ELF-1 (cell line): ENCODE measurements at regions not wholly inside any gene's neighbourhood (a gene's known extent, or its start where the extent isn't known, plus 50 kb on each side); places are given as distances from the start of the nearest gene placed in this dataset.
"Not testable (repeated sequence)": the region's sequence is repeated elsewhere in the genome, so short reads cannot be mapped to it uniquely, and the experiment has no call there.

Source experiments
- DNase-seq: peaks from one replicate; pipeline ENCODE4 v3.0.0-alpha.2; 2016; ENCODE audit warnings: low read depth, low spot score

DNA sequence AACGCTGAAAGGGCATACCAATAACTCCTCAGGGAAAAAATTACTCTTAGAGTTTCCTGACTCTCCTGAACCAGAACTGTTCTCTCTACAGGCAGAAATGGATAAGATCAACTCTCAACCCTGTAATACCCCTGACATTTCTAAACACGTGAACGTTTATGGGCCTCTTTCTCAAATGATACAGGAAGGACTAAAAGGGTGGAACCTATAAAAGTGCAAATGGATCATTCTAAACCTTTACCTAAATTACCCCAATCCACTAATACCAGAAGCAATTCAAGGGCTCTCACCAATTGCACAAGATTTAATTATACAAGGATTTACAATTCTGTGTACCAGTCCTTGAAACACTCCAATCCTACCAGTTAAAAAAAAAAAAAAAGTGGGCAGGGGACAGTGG is 98.0 kb upstream of the FAM174B start:
- DNase-seq: no peak

DNA sequence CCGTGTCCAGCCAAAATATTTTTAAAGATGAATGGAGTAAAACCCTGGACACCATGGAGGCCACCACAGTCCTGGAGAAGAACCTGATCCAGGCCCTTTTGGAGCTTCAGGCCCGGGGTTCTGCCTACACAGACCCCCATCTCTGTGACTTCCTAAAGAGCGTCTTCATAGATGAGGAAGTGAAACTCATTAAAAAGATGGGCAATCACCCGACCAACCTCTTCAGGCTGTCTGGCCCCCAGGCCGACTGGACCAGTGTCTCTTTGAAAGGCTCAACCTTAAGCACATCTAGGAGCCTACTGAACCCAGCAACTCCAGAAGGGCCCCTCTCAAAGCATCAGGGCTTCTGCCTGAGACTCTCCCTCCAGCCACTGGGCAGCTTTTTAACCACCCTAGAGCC is 107.9 kb upstream of the FAM174B start:
- no peak for DNase-seq

DNA sequence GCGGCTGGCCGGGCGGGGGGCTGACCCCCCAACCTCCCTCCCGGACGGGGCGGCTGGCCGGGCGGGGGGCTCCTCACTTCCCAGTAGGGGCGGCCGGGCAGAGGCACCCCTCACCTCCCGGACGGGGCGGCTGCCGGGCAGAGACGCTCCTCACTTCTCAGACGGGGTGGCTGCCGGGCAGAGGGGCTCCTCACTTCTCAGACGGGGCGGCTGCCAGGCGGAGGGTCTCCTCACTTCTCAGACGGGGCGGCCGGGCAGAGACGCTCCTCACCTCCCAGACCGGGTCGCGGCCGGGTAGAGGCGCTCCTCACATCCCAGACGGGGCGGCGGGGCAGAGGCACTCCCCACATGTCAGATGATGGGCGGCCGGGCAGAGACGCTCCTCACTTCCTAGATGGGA is 112.6 kb upstream of the FAM174B start:
- not testable (repeated sequence) for DNase-seq

DNA sequence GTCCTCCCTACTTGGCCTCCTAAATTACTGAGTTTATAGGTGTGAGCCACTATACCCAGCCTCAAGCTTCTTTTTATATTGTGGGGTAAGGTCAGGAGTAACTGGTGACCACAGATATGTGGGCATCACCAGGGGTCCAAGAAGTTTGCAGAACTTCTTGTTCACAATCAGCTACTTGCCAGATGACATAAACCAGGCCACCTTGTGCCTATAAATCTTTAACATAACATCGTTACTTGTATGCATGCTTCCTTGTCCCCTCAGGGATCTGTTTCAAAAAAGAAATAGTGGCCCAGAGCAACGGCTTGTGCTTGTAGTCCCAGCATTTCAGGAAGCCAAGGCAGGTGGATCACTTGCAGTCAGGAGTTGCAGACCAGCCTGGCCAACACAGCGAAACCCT is 115.1 kb upstream of the FAM174B start:
- DNase-seq: peak; percentile 31

DNA sequence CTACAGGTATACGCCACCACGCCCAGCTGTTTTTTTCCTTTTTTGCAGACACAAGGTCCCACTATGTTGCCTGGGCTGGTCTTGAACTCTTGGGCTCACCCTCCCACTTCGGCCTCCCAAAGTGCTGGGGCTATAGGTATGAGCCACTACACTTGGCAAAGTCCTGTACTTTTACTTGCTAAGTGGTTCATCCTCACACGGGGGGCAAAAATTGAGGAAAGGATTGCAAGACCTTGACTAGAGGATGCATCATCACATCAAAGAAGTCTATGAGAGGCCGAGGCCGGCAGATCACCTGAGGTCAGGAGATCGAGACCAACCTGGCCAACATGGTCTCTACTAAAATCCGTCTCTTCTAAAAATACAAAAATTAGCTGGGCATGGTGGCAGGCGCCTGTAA is 116.5 kb upstream of the FAM174B start:
- DNase-seq: no peak

DNA sequence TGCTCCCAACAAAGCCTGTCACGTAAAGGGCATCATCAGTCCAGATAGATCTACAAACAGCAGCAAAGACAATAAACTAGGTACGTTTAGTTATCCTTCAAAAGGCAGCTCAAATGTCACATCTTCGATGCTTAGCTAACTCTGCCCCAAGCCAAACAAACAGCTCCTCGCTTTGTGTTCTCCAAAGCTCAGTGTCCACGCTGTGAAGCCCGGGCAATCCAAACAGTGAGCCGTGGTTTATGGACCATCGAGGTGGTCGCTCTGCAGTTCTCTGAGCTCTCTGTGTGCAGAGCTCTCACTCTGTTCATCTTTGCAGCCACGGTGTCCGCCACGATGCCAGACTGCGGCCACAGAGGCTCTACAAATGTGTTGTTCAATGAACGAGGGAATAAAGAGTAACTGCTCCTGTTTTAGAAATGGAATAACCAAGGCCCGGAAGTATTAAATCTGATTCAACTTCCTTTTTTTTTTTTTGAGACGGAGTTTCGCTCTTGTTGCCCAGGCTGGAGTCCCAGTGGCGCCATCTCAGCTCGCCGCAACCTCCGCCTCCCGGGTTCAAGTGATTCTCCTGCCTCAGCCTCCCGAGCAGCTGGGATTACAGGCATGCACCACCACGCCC is 117.2 kb upstream of the FAM174B start:
- DNase-seq: no peak

DNA sequence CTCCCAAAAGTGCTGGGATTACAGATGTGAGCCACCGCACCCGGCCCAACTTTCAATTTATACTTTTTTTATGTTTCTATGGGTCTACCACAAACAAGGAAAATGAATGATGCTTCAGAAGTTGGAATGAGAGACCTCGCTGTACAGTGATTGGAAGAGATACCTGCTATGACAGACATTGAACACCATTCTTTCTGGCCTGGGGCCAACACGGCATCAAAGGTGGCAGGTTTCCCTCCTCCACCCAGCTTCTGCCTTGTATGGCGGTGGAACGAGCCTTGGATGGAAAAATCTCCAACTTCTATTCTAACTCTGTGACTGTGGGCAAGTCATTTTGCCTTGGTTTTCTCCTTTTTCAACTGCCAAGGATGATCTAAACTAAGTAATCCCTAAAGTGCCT is 117.8 kb upstream of the FAM174B start:
- no peak for DNase-seq

DNA sequence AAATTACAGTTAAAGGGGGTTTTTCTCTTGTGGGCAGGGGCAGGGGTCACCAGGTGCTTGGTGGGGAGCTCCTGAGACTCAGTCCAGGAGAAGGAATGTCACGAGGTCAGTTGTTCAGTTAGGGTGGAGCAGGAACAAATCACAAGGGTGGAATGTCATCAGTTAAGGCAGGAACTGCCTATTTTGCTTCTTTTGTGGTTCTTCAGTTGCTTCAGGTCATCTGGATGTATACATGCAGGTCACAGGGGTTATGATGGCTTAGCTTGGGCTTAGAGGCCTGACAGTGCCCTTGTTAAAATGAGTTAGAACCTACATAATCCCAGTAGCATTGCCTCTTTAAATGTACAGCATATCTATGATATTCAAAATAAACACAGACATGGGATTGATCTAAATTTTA is 120.2 kb upstream of the CHD2 start:
- DNase-seq: no peak

DNA sequence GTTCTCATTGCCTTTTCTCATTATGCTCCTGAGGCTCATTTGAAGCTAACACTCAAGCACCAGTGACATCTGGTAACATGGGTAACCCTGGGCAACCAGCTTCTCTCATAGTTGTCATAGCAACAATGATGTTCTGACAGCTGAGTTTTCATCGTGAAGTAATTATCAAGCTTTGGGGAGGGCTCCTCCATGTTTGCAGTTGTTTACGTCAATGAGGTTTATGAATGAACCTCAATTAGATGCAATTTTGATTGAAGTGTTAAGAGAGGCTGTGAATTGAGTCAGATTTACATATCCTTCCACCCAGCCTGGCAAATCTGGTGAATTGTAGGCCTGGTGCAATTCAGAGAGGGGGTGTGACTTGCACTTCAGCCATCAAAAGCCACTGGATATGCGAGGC is 119.3 kb upstream of the CHD2 start:
- no peak for DNase-seq

DNA sequence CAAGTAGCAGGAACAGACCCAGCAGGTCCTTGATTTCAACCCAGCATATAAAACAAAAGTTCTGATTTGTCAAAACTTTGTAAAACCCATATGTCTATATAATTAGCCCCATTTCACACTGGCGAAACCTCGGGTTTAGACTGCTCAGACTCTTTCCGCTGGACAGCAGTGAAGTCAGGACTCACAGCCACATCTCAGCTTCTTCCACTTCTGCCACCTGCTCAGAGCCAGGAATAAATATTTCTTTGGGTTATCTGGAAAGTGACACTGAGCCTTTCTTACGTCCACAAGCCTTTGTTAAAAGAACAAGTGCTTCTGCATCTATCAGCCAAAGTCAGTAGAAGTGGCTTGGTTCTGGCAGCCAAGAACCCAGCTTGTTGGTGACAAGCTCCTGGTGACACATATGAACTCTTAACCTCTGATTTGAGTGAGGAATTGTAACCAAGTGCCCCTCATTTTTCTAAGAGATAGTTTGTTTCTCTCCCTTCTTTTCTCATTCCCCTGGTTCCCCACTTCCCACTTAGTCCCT is 118.1 kb upstream of the CHD2 start:
- DNase-seq: no peak

DNA sequence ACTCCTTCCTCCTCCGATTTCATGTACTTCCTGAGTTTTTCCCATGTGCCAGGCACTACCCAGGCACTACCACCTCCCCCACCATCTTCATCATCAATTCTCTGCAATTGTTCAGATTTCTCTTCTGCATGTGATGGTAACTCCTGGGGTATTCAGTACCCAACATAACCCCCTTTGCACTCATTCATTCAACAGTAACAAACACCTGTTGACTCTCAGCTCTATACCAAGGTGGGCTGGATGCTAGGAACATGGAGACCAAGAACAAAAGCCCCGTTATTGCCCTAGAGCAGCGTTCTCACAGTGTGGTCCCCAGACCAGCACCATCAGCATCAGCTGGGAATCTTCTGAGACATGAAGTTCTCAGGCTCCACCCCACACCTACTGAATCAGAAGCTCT is 113.0 kb upstream of the CHD2 start:
- no peak for DNase-seq

DNA sequence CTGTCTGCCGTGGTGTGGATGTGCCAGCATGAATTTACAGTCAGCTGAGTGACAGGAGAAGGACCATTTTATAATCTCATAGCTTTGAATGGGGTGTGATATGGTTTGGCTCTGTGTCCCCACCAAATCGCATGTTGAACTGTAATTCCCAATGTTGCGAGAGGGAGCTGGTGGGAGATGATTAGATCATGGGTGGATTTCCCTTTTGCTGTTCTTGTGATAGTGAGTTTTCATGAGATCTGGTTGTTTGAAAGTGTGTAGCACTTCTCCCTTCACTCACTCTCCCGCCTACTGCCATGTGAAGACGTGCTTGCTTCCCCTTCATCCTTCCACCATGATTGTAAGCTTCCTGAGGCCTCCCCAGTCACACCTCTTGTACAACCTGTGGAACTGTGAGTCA is 111.9 kb upstream of the CHD2 start:
- DNase-seq: no peak

DNA sequence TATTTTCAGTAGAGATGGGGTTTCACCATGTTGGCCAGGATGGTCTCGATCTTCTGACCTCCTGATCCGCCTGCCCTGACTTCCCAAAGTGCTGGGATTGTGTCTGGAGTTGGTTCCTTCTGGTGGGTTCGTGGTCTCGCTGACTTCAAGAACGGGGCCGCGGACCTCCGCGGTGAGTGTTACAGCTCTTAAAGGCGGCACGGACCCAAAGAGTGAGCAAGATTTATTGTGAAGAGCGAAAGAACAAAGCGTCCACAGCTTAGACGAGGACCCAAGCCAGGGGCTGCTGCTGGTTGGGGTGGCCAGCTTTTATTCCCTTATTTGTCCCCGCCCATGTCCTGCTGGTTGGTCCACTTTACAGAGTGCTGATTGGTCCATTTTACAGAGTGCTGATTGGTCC is 111.3 kb upstream of the CHD2 start:
- not testable (repeated sequence) for DNase-seq

DNA sequence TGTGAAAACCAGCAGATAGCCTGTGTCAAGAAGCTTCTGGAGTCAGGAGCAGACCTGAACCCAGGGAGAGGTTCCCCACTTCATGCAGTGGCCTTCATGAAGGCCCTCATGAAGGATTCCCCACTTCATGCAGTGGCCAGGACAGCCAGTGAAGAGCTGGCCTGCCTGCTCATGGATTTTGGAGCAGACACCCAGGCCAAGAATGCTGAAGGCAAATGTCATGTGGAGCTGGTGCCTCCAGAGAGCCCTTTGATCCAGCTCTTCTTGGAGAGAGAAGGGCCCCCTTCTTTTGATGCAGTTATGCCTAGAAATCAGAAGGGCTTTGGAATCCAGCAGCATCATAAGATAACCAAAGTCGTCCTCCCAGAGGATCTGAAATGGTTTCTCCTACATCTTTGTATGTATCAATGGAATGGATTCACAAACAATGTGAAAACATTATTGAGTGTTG is 103.9 kb upstream of the CHD2 start:
- DNase-seq: no peak

DNA sequence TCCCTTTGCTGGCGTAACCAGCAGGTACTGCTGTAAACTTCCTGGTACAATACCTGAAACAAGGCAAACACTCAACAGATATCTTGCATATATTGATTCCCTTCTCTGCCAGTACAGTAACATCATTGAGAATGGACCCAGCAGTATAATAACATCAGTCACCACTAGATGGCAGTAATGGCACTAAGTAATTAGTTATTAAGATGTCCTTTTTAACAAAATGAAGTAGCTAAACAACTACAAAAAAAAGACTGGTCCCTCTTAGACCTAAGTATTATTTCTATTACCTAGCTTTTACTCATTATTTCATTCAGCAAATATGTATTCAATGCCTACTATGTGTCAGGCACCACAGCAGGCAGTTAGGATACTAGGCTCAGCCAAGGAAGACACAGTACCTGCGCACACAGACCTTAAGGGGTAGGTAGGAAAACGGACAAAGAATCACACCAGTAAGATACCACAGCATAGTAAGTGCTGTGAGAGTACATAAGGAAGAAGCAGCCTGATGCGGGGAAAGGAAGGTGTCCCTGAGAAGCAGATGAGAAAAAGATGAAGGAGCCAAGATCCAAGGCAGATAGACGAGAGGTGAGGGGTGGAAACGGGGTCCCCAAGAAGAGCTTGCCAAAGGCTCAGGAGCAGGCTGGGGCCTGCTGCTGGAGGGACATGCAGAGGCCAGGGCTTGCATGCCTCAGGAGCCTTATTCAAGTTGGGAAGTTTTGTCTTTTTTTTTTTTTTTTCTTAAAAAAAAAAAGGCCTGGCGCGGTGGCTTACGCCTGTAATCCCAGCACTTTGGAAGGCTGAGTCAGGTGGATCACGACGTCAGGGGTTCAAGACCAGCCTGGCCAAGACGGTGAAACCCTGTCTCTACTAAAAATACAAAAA is 102.7 kb upstream of the CHD2 start:
- peak; percentile 51 for DNase-seq

DNA sequence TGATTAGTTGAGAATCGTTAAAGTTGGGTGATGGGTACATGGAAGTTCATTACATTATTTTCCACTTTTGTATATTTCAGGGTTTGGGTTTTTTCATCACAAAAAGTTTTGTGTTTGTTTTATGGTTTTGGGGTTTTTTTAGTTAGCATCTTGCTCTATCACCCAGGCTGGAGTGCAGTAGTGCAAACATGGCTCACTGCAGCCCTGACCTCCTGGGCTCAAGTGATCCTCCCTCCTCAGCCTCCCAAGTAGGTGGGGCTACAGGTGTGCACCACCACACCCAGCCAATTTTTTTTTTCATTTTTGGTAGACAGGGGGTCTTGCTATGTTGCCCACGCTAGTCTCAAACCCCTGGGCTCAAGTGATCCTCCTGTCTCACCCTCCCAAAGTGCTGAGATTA is 100.1 kb upstream of the CHD2 start:
- no peak for DNase-seq

DNA sequence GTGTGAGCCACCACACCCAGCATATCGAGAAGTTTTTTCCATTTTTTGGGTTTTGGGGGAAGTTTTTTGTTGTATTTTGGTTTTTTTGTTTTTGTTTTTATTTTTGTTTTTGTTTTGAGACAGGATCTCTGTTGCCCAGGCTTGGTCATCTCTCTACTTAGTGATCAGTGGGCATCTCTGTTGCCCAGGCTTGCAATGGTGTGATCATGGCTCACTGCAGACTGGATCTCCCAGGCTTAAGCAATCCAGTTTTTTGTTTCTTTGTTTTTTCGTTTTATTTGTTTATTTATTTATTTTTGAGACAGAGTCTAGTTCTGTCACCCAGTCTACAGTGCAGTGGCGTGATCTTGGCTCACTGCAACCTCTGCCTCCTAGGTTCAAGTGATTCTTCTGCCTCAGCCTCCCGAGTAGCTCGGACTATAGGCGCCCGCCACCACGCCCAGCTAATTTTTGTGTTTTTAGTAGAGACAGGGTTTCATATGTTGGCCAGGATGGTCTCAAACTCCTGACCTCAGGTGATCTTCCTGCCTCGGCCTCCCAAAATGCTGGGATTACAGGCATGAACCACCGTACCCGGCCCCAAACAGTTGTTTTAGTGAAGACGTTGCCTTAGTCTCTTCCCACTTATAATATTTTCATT is 99.6 kb upstream of the CHD2 start:
- DNase-seq: not testable (repeated sequence)

DNA sequence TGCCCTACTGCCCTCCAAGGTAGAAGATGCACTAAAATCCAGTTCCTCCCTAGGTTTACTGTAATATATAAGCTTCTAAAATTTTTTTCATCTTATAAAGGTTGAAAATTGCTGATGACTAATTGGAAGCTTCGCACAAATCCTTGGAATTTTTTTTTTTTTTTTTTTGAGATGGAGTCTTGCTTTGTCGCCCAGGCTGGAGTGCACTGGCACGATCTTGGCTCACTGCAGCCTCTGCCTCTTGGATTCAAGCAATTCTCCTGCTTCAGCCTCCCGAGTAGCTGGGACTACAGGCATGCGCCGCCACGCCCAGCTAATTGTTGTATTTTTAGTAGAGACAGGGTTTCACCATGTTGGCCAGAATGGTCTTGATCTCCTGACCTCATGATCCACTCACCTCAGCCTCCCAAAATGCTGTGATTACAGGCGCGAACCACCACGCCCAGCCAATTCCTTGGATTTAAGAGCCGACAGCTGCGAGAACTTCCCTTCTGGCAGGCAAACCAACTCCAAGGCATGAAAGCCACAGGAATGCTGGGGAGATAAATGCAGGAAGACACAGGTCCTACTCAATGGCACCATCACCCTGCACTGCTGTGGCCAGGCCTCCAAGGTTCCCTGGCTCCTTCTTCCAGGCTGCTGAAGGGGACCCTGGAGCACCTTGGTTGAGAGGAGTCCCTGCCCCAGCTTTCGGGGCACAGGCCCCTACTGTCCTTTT is 98.9 kb upstream of the CHD2 start:
- peak; percentile 69 for DNase-seq

DNA sequence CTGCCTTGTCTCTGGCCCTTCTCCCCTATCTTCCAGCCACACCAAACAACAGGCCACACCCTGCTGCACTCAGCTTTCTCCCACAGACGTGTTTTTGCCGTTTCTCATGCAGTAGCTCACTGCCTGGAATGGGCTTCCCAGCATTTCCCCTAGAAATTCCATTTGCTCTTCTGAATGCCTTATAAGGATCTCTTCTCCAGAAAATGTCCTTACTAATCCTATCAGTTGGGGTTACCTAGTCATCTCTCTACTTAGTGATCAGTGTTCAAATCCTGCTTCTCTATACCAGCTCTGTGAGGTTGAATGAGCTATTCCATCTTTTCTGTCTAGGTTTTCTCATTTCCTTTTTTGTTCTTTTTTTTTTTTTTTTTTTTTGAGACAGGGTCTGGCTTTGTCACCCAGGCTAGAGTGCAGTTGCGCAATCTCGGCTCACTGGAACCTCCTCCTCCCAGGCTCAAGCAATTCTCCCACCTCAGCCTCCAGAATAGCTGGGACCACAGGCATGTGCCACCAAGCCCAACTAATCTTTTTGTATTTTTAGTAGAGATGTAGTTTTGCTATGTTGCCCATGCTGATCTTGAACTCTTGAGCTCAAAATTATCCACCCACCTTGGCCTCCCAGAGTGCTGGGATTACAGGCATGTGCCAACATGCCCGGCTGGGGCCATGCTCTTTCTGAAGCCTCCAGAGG is 98.2 kb upstream of the CHD2 start:
- peak; percentile 41 for DNase-seq

DNA sequence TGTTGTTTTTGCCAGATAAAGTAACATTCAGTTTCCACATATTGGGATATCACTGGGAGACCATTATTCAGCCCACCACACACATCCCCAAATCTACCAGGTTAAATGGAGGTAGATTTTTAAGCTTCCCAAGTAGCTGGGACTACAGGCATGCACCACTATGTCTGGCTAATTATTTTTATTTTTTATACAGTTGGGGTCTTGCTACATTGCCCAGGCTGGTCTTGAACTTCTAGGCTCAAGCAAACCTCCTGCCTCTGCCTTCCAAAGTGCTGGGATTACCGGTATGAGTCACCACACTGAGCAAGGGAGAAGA is 96.6 kb upstream of the CHD2 start:
- DNase-seq: no peak

DNA sequence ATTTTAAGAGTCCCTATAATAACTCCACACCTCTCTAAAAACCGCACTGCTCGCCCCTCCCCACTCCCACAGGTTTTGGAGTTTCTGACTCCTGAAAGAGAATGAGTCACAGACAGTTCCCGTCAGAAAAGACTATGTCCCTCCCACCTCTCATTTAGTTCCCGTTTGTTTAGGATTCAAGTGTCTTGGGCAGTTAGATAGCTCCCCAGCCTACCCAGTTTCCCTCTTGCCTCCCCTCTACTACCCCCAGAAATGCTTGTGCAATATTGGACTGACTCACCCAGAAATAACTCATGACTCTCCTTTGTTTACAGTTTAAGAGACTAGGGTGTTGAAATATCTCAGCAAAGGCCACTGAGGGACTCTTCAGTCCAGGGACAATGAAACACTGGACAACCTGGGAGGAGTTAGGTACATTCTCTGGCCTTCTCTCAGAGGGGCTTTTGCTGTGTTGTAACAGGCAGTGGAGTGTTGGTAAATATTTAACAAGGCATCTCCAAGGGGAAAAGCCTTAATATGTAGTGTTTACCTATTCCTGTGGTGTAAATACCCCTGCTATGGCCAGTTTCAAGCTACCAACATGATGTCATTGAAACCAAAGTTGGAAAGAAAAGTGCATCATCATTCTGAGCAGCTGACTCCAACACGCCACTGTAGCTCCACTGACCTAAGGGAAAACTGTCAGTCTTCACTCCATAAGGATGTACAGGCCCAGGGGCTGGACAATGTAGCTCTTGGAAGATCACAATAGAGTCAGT is 96.1 kb upstream of the CHD2 start:
- peak; percentile 74 for DNase-seq
